ENCODE measurements at regions not wholly inside any gene's neighbourhood (a gene's known extent, or its start where the extent isn't known, plus 50 kb on each side); places are given as distances from the start of the nearest gene placed in this dataset.

- TF ChIP-seq, protein P1, sequence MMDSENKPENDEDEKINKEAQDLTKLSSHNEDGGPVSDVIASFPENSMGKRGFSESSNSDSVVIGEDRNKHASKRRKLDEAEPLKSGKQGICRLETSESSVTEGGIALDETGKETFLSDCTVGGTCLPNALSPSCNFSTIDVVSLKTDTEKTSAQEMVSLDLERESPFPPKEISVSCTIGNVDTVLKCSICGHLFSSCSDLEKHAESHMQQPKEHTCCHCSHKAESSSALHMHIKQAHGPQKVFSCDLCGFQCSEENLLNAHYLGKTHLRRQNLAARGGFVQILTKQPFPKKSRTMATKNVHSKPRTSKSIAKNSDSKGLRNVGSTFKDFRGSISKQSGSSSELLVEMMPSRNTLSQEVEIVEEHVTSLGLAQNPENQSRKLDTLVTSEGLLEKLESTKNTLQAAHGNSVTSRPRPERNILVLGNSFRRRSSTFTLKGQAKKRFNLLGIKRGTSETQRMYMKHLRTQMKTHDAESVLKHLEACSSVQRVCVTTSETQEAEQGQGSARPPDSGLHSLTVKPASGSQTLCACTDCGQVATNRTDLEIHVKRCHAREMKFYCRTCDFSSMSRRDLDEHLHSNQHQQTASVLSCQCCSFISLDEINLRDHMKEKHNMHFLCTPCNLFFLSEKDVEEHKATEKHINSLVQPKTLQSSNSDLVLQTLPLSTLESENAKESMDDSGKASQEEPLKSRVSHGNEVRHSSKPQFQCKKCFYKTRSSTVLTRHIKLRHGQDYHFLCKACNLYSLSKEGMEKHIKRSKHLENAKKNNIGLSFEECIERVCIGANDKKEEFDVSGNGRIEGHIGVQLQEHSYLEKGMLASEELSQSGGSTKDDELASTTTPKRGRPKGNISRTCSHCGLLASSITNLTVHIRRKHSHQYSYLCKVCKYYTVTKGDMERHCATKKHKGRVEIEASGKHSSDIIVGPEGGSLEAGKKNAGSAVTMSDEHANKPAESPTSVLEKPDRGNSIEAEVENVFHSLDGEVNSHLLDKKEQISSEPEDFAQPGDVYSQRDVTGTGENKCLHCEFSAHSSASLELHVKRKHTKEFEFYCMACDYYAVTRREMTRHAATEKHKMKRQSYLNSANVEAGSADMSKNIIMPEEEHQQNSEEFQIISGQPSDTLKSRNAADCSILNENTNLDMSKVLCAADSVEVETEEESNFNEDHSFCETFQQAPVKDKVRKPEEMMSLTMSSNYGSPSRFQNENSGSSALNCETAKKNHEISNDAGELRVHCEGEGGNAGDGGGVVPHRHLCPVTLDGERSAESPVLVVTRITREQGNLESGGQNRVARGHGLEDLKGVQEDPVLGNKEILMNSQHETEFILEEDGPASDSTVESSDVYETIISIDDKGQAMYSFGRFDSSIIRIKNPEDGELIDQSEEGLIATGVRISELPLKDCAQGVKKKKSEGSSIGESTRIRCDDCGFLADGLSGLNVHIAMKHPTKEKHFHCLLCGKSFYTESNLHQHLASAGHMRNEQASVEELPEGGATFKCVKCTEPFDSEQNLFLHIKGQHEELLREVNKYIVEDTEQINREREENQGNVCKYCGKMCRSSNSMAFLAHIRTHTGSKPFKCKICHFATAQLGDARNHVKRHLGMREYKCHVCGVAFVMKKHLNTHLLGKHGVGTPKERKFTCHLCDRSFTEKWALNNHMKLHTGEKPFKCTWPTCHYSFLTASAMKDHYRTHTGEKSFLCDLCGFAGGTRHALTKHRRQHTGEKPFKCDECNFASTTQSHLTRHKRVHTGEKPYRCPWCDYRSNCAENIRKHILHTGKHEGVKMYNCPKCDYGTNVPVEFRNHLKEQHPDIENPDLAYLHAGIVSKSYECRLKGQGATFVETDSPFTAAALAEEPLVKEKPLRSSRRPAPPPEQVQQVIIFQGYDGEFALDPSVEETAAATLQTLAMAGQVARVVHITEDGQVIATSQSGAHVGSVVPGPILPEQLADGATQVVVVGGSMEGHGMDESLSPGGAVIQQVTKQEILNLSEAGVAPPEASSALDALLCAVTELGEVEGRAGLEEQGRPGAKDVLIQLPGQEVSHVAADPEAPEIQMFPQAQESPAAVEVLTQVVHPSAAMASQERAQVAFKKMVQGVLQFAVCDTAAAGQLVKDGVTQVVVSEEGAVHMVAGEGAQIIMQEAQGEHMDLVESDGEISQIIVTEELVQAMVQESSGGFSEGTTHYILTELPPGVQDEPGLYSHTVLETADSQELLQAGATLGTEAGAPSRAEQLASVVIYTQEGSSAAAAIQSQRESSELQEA (IDR thresholded peaks at IDR 0.05; ENCODE audit: low read depth), result no peak
- TF ChIP-seq SRSF7 (optimal IDR thresholded peaks at IDR 0.05; ENCODE audit: low read depth, low read length), result no peak
These were observed 210.2 kb downstream of the MDFIC start (continued) for GRCh38 chr7:115132096-115132495.

GRCh38 chr7:115128154-115128553 lies 206.3 kb downstream of the MDFIC start:
- POLR2A ChIA-PET, result no interaction called here
- Histone ChIP-seq H3K36me3 (ENCODE audit: control insufficient read depth, insufficient read depth, low read length) (no peaks in the 10 kb centered on the region), H3K4me2 (ENCODE audit: insufficient read depth, low read length) (no peak overlapping the region), H3K27me3 (ENCODE audit: control insufficient read depth in 2 of 2, insufficient read depth in 2 of 2, low read length in 2 of 2) (no peaks in the 10 kb centered on the region), H3K4me1 (replicated peaks in 1 of 2; ENCODE audit: control insufficient read depth in 2 of 2, insufficient read depth in 2 of 2, low read length in 2 of 2) (no peaks in the 10 kb centered on the region), H3K9ac (ENCODE audit: insufficient read depth in 1 of 2, low read depth in 2 of 2, low read length in 2 of 2) (no peak overlapping the region), H4K20me1 (replicated peaks; ENCODE audit: control insufficient read depth, insufficient read depth, low read length) (no peaks in the 10 kb centered on the region), H3K4me3 (no peak overlapping the region), H3K27ac (ENCODE audit: extremely low read depth, low read depth, low read length) (no peak overlapping the region), H3K79me2 (ENCODE audit: control insufficient read depth, insufficient read depth, low read length) (no peaks in the 10 kb centered on the region), H3K9me3 (replicated peaks; ENCODE audit: control insufficient read depth, insufficient read depth, low read depth, low read length) (no peaks in the 10 kb centered on the region), H3K9me1 (ENCODE audit: control insufficient read depth, insufficient read depth, low read length) (no peaks in the 10 kb centered on the region), H2AFZ (ENCODE audit: low read depth, low read length) (no peak overlapping the region)
- CTCF ChIA-PET (ENCODE audit: low intra/inter-chr PET ratio), result no interaction called here
- WGBS (ENCODE audit: insufficient coverage, low coverage, missing lambda C conversion rate), result 0% methylated on average over 2 of the region's 2 CpGs
- no peak for ATAC-seq
- FAIRE-seq, result no peak
- BruUV-seq (replicated peaks), result no TSS peak
- in situ Hi-C loops (cut with MboI) (no loop called here), intact Hi-C loops (cut with micrococcal nuclease) (no loop called here)
- no peak for DNase-seq (ENCODE audit: extremely low read depth in 1 of 4, low spot score in 3 of 4)
- no peak for TF ChIP-seq PATZ1 (CRISPR knock-in tag; IDR thresholded peaks at IDR 0.05; ENCODE audit: borderline replicate concordance)
- no peak for TF ChIP-seq ZBTB8A (IDR thresholded peaks at IDR 0.05; ENCODE audit: partially characterized antibody)
- TF ChIP-seq ZNF551 (CRISPR knock-in tag; IDR thresholded peaks at IDR 0.05), result no peak
- TF ChIP-seq ATF6 (CRISPR knock-in tag; IDR thresholded peaks at IDR 0.05), result no peak
- no peak for TF ChIP-seq NUFIP1 (IDR thresholded peaks at IDR 0.05; ENCODE audit: partially characterized antibody)
- no peak for TF ChIP-seq NFIX (CRISPR knock-in tag; IDR thresholded peaks at IDR 0.05; ENCODE audit: low read depth)
- no peak for TF ChIP-seq PCBP2 (IDR thresholded peaks at IDR 0.05; ENCODE audit: low read depth, low read length, poor library complexity, severe bottlenecking)
- TF ChIP-seq TAF15 (IDR thresholded peaks at IDR 0.05; ENCODE audit: low read depth, low read length), result no peak
